Cardiac muscle cell (in vitro differentiated cells and primary cell): ENCODE measurements at regions not wholly inside any gene's neighbourhood (a gene's known extent, or its start where the extent isn't known, plus 50 kb on each side); places are given as distances from the start of the nearest gene placed in this dataset.

ENCODE experiments used
- DNase-seq, 2 donors: peaks; one replicate each; pipeline versions ENCODE4 v3.0.0 to v3.0.0-alpha.2; 2010 to 2017; ENCODE audit warnings: low read depth in 1 of 2, low spot score in 1 of 2
- H3K27ac ChIP-seq: fragments of 200-600 bp; sonication (generic); 2 replicates; pipeline ENCODE4 v1.5.1; 2016
- H3K27me3 ChIP-seq: fragments of 200-600 bp; sonication (generic); 2 replicates; pipeline ENCODE4 v1.6.0; 2016; ENCODE audit warnings: control low read depth
- H3K36me3 ChIP-seq: fragments of 200-600 bp; sonication (generic); 2 replicates; pipeline ENCODE4 v1.5.1; 2016; ENCODE audit warnings: control low read depth
- H3K4me1 ChIP-seq: fragments of 200-600 bp; sonication (generic); 2 replicates; pipeline ENCODE4 v1.8.1; 2017; ENCODE audit warnings: low read depth, mild to moderate bottlenecking, mixed run types
- H3K4me3 ChIP-seq: fragments of 200-600 bp; sonication (generic); 2 replicates; pipeline ENCODE4 v1.5.1; 2016; ENCODE audit warnings: mild to moderate bottlenecking
- H3K9me3 ChIP-seq: fragments of 200-600 bp; sonication (generic); 2 replicates; pipeline ENCODE4 v1.5.1; 2017; ENCODE audit warnings: low read depth, mild to moderate bottlenecking, control low read depth
- TF ChIP-seq, protein P1 (sequence below): IDR thresholded peaks from 2 replicates; pipeline ENCODE4 v1.5.1; 2012; ENCODE audit warnings: low read depth, mild to moderate bottlenecking, low read length

- TF ChIP-seq, protein P1, sequence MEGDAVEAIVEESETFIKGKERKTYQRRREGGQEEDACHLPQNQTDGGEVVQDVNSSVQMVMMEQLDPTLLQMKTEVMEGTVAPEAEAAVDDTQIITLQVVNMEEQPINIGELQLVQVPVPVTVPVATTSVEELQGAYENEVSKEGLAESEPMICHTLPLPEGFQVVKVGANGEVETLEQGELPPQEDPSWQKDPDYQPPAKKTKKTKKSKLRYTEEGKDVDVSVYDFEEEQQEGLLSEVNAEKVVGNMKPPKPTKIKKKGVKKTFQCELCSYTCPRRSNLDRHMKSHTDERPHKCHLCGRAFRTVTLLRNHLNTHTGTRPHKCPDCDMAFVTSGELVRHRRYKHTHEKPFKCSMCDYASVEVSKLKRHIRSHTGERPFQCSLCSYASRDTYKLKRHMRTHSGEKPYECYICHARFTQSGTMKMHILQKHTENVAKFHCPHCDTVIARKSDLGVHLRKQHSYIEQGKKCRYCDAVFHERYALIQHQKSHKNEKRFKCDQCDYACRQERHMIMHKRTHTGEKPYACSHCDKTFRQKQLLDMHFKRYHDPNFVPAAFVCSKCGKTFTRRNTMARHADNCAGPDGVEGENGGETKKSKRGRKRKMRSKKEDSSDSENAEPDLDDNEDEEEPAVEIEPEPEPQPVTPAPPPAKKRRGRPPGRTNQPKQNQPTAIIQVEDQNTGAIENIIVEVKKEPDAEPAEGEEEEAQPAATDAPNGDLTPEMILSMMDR, result no peak
- Histone ChIP-seq H3K36me3 (no peaks in the 10 kb centered on the region), H3K4me3 (no peak overlapping the region), H3K27ac (no peak overlapping the region), H3K27me3 (no peaks in the 10 kb centered on the region), H3K9me3 (no peaks in the 10 kb centered on the region), H3K4me1 (no peaks in the 10 kb centered on the region)
- DNase-seq, result no peak
Observed at GRCh38 chr5:8156706-8157105, 287.8 kb downstream of the MTRR start.

- Histone ChIP-seq H3K4me1 (no peaks in the 10 kb centered on the region), H3K4me3 (no peak overlapping the region), H3K9me3 (no peaks in the 10 kb centered on the region), H3K36me3 (no peaks in the 10 kb centered on the region), H3K27me3 (no peaks in the 10 kb centered on the region), H3K27ac (no peak overlapping the region)
- TF ChIP-seq, protein P1, result no peak
- DNase-seq, result no peak
Observed at GRCh38 chr5:8157320-8157822, 288.4 kb downstream of the MTRR start.

DNA sequence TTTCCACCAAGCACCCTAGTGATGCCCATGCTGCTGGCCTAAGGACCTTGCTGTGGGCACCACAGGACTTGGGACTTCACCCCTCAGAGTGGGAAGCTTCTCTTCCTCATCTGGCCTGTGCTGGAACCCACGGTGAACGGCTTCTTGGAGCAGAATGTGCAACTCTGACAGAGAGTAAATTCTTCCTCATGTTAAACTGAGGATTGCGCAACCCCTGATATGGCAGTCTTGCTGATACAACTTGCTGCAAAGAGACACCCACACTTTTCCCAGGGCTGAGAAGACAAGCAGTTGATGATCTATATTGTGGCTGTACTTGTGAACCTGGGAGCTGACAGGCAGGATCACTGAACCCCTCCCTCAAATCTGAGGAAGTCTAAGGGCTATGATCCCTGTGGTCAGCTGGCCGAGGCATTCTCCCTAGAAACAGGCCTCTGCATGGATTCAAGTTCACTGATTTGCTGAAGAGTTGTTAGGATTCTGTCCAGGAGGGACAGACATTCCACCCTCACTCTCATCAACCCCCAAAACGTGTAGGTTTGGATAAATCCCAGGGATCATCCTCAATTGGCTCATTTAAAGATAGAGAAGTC is 307.2 kb downstream of the MTRR start:
- peak in 1 of 2 donors; percentile 47 for DNase-seq
- no peaks in the 10 kb centered on the region for H3K27me3 ChIP-seq
- no peaks in the 10 kb centered on the region for H3K36me3 ChIP-seq
- no peaks in the 10 kb centered on the region for H3K9me3 ChIP-seq
- no peak overlapping the region for H3K4me3 ChIP-seq
- H3K4me1 ChIP-seq, result no peaks in the 10 kb centered on the region
- TF ChIP-seq, protein P1, result no peak
- H3K27ac ChIP-seq, result no peak overlapping the region

- TF ChIP-seq, protein P1, result peak; percentile 69
- H3K27me3 ChIP-seq, result no peaks in the 10 kb centered on the region
- H3K9me3 ChIP-seq, result no peaks in the 10 kb centered on the region
- H3K4me3 ChIP-seq, result no peak overlapping the region
- no peaks in the 10 kb centered on the region for H3K36me3 ChIP-seq
- peak; percentile 24 to 45 for DNase-seq
- H3K27ac ChIP-seq, result no peak overlapping the region
- no peaks in the 10 kb centered on the region for H3K4me1 ChIP-seq
Observed at GRCh38 chr5:8184455-8185063, 315.6 kb downstream of the MTRR start.

DNA sequence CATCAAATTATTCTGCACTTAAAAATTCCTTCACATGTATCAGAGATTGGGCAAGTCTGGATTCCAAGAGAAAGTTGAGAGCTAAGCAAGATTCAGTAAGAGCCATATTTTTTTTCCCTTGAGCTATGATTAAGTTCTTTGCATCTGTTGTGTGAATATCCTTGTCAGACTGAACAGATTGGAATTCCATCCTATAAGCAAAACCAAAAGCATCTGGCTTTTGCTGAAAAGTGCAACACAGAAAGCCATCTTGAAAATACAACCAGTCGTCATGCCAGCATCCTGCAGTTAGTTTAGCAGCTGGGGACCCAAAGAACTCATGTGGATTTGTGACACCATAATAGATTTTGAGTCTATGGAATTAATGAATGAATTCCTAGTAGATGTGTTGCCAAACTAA is 316.9 kb downstream of the MTRR start:
- H3K27ac ChIP-seq, result no peak overlapping the region
- TF ChIP-seq, protein P1, result no peak
- no peaks in the 10 kb centered on the region for H3K9me3 ChIP-seq
- no peak overlapping the region for H3K4me3 ChIP-seq
- DNase-seq, result no peak
- no peaks in the 10 kb centered on the region for H3K4me1 ChIP-seq
- H3K36me3 ChIP-seq, result no peaks in the 10 kb centered on the region
- no peaks in the 10 kb centered on the region for H3K27me3 ChIP-seq
